ENCODE measurements at regions not wholly inside any gene's neighbourhood (a gene's known extent, or its start where the extent isn't known, plus 50 kb on each side); places are given as distances from the start of the nearest gene placed in this dataset.

DNA sequence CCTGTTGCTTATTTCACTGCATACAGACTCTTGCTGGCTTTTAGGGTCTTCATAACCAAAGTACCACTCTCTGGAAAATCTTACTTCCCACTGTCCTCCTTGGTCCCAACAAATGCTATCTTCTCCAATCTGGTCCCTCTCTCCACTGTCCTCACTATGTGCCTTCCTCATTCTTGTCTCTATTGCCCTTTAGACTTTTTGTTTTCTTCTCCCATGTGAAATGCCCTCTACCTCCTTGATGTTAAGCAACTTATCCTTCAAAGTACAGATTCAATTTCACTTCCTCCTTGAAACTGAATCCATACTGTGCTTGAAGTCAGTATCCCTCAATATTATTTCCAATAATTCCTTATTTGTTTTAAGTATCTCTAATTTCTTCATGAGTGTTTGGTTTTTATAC is 60.8 kb downstream of the CGGBP1 start:
- no peak overlapping the region for H4K91ac ChIP-seq (ENCODE audit: insufficient read length, low read depth, low read length)
- H2BK5ac ChIP-seq (ENCODE audit: insufficient read length, low read length): no peak overlapping the region
- H3K4ac ChIP-seq (ENCODE audit: low read depth, low read length): no peak overlapping the region
- H2AK5ac ChIP-seq (ENCODE audit: insufficient read length, low read length): no peak overlapping the region
- Mint-ChIP-seq H3K4me3 (no peak overlapping the region), H3K9me3 (no peaks in the 10 kb centered on the region), H3K27ac (no peak overlapping the region), H3K36me3 (ENCODE audit: insufficient read depth in 1 of 3, low read depth in 3 of 3) (no peaks in the 10 kb centered on the region), H3K4me1 (peaks cover 2 to 4% of the 10 kb centered on the region in 2 experiments; a peak in 1 of 4 replicates), H3K27me3 (ENCODE audit: low read depth) (peaks cover 2% of the 10 kb centered on the region; the same call in 1 of the 2 replicates)
- H3K4me2 ChIP-seq (ENCODE audit: insufficient read depth, insufficient read length, low read length): no peak overlapping the region
- H4K5ac ChIP-seq (ENCODE audit: insufficient read length, low read depth, low read length): no peak overlapping the region
- H3K79me2 ChIP-seq (ENCODE audit: insufficient read depth, low read length): no peaks in the 10 kb centered on the region
- H3K9me3 ChIP-seq (ENCODE audit: control insufficient read depth, low read depth, low read length): no peaks in the 10 kb centered on the region
- no peak overlapping the region for H2BK12ac ChIP-seq (ENCODE audit: insufficient read length, low read depth, low read length)
- no peak overlapping the region for H3K27ac ChIP-seq (ENCODE audit: insufficient read length, low read depth, low read length)
- H2BK120ac ChIP-seq (ENCODE audit: low read depth, low read length, poor library complexity, severe bottlenecking): no peak overlapping the region
- no peaks in the 10 kb centered on the region for H4K20me1 ChIP-seq (ENCODE audit: control insufficient read depth, insufficient read depth, insufficient read length)
- no peak overlapping the region for H3K23ac ChIP-seq (ENCODE audit: insufficient read length, low read depth, low read length)
- H3K14ac ChIP-seq (ENCODE audit: insufficient read depth, low read length): no peak overlapping the region
- H3T11ph ChIP-seq (ENCODE audit: low read length): no peak overlapping the region
- no peaks in the 10 kb centered on the region for H3K23me2 ChIP-seq (ENCODE audit: insufficient read length, low read depth, low read length, poor library complexity, severe bottlenecking)
- TF ChIP-seq, protein P1, sequence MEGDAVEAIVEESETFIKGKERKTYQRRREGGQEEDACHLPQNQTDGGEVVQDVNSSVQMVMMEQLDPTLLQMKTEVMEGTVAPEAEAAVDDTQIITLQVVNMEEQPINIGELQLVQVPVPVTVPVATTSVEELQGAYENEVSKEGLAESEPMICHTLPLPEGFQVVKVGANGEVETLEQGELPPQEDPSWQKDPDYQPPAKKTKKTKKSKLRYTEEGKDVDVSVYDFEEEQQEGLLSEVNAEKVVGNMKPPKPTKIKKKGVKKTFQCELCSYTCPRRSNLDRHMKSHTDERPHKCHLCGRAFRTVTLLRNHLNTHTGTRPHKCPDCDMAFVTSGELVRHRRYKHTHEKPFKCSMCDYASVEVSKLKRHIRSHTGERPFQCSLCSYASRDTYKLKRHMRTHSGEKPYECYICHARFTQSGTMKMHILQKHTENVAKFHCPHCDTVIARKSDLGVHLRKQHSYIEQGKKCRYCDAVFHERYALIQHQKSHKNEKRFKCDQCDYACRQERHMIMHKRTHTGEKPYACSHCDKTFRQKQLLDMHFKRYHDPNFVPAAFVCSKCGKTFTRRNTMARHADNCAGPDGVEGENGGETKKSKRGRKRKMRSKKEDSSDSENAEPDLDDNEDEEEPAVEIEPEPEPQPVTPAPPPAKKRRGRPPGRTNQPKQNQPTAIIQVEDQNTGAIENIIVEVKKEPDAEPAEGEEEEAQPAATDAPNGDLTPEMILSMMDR (conservative IDR thresholded peaks at IDR 0.05): no peak
- H2AFZ ChIP-seq (ENCODE audit: low read length): no peak overlapping the region
- DNase-seq: no peak
- no peak overlapping the region for H4K8ac ChIP-seq (replicated peaks; ENCODE audit: insufficient read length, low read depth, low read length)
- no peaks in the 10 kb centered on the region for H3K79me1 ChIP-seq (ENCODE audit: insufficient read depth, low read depth, low read length, poor library complexity, severe bottlenecking)
- H3K18ac ChIP-seq (ENCODE audit: insufficient read length, low read depth, low read length): no peak overlapping the region
- no peak overlapping the region for H2BK20ac ChIP-seq (ENCODE audit: low read depth, low read length, poor library complexity, severe bottlenecking)
- no peaks in the 10 kb centered on the region for H3K4me1 ChIP-seq (ENCODE audit: insufficient read depth, low read length)
- H3K9ac ChIP-seq (ENCODE audit: extremely low read depth, insufficient read length, low read length): no peak overlapping the region
- H3K56ac ChIP-seq (ENCODE audit: insufficient read length, low read depth, low read length): no peak overlapping the region
- no peak overlapping the region for H2BK15ac ChIP-seq (ENCODE audit: low read depth, low read length)
- no peaks in the 10 kb centered on the region for H3K27me3 ChIP-seq (ENCODE audit: insufficient read depth, low read length)

All from H9 (cell line).